Vagina (tissue), 2 donors: ENCODE measurements at regions not wholly inside any gene's neighbourhood (a gene's known extent, or its start where the extent isn't known, plus 50 kb on each side); places are given as distances from the start of the nearest gene placed in this dataset.

ENCODE experiments used
- DNase-seq, 2 donors: peaks; one replicate each; pipeline ENCODE4 v3.0.0-alpha.2; 2017; ENCODE audit errors: extremely low spot score in 2 of 2
- H3K27ac ChIP-seq: fragments of 200-600 bp; sonication (generic); one replicate; pipeline ENCODE4 v1.5.1; 2019
- H3K27me3 ChIP-seq: fragments of 200-600 bp; sonication (generic); one replicate; pipeline ENCODE4 v1.5.1; 2019
- H3K36me3 ChIP-seq, 2 donors: fragments of 200-600 bp; sonication (generic); one replicate each; pipeline ENCODE4 v1.5.1; 2017 to 2019
- H3K4me1 ChIP-seq: fragments of 200-600 bp; sonication (generic); one replicate; pipeline ENCODE4 v1.5.1; 2019
- H3K4me3 ChIP-seq, 2 donors: fragments of 200-600 bp; sonication (generic); 1 replicate in 1 of 2; 2 replicates in 1 of 2; pipeline ENCODE4 v1.5.1; 2016 to 2019
- H3K9me3 ChIP-seq: fragments of 200-600 bp; sonication (generic); one replicate; pipeline ENCODE4 v1.5.1; 2019
- CTCF ChIP-seq, 3 experiments: fragments of 450-650 bp in 2 of 3; fragments of 200-600 bp in 1 of 3; sonication (generic) in 1 of 3; IDR thresholded peaks; one replicate each; pipeline ENCODE4 v1.5.1; 2017 to 2019; ENCODE audit warnings: antibody characterized with exemption in 3 of 3, mild to moderate bottlenecking in 2 of 3, moderate library complexity in 2 of 3
- POLR2A ChIP-seq, 2 donors: fragments of 450-650 bp; IDR thresholded peaks; one replicate each; pipeline ENCODE4 v1.6.1; 2017; ENCODE audit warnings: antibody characterized with exemption in 2 of 2, mild to moderate bottlenecking in 2 of 2, moderate library complexity in 2 of 2
- POLR2AphosphoS5 ChIP-seq, 2 donors: sonication (generic); formaldehyde crosslinking; IDR thresholded peaks; one replicate each; pipeline ENCODE4 v1.9.0; 2017; ENCODE audit warnings: antibody characterized with exemption in 2 of 2, mild to moderate bottlenecking in 2 of 2, low read depth in 1 of 2; ENCODE audit not compliant: insufficient read depth in 1 of 2
- intact Hi-C: fragments of 100-400 bp; cut with DNase I; formaldehyde crosslinking; loops from one replicate; pipeline ENCODE4 v1.15.1; 2023

DNA sequence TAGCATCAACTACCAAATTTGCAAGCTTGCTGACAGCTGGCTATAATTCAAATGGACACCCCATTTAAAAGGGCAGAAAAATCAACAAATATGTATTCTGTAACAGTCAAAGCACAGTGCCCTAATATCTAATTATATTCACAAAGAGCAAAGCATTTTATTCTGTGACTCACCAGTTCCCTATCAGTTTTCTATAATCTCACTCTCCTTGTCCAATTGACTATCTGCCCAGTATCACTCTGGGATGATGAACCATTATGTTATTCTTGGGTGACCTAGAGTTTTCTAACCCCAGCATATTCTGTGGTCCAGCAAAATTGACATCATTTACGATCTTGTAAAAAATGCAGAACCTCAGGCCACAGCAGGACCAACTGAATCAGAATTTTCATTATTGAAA is 82.0 kb upstream of the FREM3 start:
- DNase-seq = no peak
- Histone ChIP-seq H3K27ac (no peak overlapping the region), H3K4me1 (no peaks in the 10 kb centered on the region), H3K36me3 (no peaks in the 10 kb centered on the region), H3K4me3 (no peak overlapping the region), H3K9me3 (no peaks in the 10 kb centered on the region), H3K27me3 (no peaks in the 10 kb centered on the region)
- no peak for TF ChIP-seq POLR2A (IDR thresholded peaks at IDR 0.05)
- no peak for TF ChIP-seq POLR2AphosphoS5 (IDR thresholded peaks at IDR 0.05; ENCODE audit: insufficient read depth in 1 of 2, low read depth in 1 of 2)
- no peak for TF ChIP-seq CTCF (IDR thresholded peaks at IDR 0.05)
- intact Hi-C loops = no loop called here

DNA sequence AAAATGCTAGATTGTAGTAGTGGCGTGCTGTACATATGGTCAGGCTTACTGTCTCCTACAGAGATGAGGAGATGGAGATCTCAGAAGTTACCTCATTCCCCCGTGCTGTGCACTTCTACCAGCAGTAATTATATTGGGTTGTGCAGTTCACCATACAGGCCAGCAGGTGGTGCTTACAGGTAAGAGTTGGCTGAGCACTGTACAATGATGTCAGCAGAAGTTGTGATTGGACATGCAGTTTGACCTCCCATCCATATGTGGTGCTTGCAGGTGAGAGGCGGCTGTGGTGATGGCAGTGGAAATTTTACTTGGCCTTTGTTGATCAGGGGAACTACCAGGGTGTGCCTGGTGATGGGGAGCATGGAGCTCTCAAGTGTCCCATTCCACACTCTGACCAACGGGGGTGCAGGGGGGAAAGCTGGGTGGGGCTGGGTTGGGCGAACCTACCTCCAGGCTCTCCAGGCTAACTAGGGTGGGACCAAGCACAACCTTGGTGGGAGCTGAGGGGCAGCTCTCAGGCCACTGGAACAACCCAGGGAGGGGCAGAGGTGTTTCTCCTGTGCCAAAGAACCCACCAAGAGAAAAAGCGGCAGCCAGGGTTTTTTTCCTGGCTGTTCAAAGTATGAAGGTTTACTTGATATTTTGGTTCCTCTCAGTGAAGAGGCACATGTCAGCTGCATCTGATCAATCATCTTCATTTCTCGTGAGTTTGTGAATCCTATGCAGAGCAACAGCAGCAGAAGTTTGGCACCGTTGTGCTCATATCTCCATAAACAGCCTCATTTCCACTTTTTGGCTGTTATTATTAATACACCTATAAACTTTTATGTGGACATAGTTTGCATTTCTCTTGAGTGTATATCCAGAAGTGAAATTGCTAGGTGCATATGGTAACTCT is 73.8 kb upstream of the FREM3 start:
- TF ChIP-seq POLR2A (IDR thresholded peaks at IDR 0.05) (no peak), POLR2AphosphoS5 (IDR thresholded peaks at IDR 0.05; ENCODE audit: insufficient read depth in 1 of 2, low read depth in 1 of 2) (no peak), CTCF (IDR thresholded peaks at IDR 0.05) (peak in 1 of 3 experiments; percentile 22)
- Histone ChIP-seq H3K4me1 (no peaks in the 10 kb centered on the region), H3K27me3 (no peaks in the 10 kb centered on the region), H3K36me3 (no peaks in the 10 kb centered on the region), H3K4me3 (no peak overlapping the region), H3K9me3 (no peaks in the 10 kb centered on the region), H3K27ac (no peak overlapping the region)
- intact Hi-C loops = no loop called here
- no peak for DNase-seq

DNA sequence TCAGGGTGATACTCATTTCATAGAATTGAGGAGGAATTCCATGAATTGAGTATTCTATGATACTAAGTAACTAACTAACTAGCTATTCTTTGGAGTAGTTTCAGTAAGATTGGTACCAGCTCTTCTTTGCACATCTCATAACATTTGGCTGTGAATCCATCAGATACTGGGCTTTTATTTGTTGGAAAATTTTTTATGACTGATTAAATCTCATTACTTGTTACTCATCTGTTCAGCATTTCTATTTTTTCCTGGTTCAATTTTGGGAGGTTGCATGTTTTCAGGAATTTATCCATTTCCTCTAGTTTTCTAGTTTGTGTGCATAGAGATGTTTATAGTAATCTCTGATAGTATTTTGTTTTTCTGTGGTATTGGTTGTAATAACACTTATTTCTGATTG is 70.8 kb upstream of the FREM3 start:
- TF ChIP-seq POLR2AphosphoS5 (IDR thresholded peaks at IDR 0.05; ENCODE audit: insufficient read depth in 1 of 2, low read depth in 1 of 2) (no peak), POLR2A (IDR thresholded peaks at IDR 0.05) (no peak), CTCF (IDR thresholded peaks at IDR 0.05) (no peak)

DNA sequence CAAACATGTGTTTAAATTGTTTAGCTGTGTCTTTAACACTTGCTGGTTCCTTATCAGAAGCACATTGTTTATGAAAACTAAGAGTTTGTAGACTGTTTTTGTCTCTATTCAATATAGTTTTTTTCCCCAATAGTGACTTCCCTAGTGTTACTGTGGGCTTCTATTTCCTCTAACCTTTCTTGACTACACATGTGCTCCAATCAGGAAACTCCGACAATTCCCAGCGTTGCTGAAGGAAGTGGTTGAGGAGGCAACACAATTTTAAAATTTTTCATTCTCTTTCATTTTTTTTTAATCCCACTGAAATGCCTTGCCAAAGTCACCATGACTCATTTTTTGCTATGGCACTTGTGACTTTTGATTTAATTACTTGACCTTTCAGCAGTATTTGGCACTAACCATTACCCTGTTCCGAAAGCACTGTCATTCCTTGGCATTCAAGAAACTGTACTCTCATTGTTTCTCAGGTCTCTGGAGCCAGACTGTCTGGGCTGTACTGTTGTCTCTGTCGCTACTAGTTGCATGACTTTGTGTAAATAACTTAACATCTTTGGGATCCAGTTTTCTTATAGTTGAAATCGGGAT is 67.6 kb upstream of the FREM3 start:
- Histone ChIP-seq H3K9me3 (no peaks in the 10 kb centered on the region), H3K4me1 (no peaks in the 10 kb centered on the region), H3K4me3 (no peak overlapping the region), H3K27me3 (no peaks in the 10 kb centered on the region), H3K27ac (no peak overlapping the region), H3K36me3 (no peaks in the 10 kb centered on the region)
- DNase-seq = no peak
- TF ChIP-seq POLR2AphosphoS5 (IDR thresholded peaks at IDR 0.05; ENCODE audit: insufficient read depth in 1 of 2, low read depth in 1 of 2) (peak in 1 of 2 donors; percentile 59), CTCF (IDR thresholded peaks at IDR 0.05) (no peak)
- intact Hi-C loops = no loop called here

More for the DNA sequence above, 70.8 kb upstream of the FREM3 start:
- intact Hi-C loops = no loop called here
- H3K36me3 ChIP-seq = no peaks in the 10 kb centered on the region
- no peak overlapping the region for H3K27ac ChIP-seq
- H3K9me3 ChIP-seq = no peaks in the 10 kb centered on the region
- no peaks in the 10 kb centered on the region for H3K4me1 ChIP-seq
- H3K4me3 ChIP-seq = no peak overlapping the region
- no peak for DNase-seq
- H3K27me3 ChIP-seq = no peaks in the 10 kb centered on the region

DNA sequence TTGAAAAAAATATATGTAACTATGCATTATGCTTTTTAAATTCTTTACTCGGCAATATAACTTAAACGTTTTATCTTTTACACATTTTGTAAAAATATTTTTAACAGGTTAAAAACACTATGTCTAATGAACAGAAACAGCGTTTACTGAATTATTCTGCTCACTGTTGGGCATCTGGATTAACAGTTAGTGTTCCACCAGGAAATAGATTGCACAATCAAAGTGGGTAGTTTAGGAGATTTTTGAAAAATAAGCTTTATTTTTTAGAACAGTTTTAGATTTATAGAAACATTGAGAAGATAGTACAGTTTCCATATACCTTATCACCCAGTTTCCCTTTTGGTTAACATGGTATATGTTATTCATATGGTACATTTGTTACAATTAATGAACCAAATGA is 63.1 kb upstream of the FREM3 start:
- Histone ChIP-seq H3K27ac (no peak overlapping the region), H3K36me3 (no peaks in the 10 kb centered on the region), H3K4me3 (no peak overlapping the region), H3K4me1 (no peaks in the 10 kb centered on the region), H3K9me3 (no peaks in the 10 kb centered on the region), H3K27me3 (no peaks in the 10 kb centered on the region)
- no peak for DNase-seq
- intact Hi-C loops = no loop called here
- TF ChIP-seq POLR2A (IDR thresholded peaks at IDR 0.05) (no peak), CTCF (IDR thresholded peaks at IDR 0.05) (no peak), POLR2AphosphoS5 (IDR thresholded peaks at IDR 0.05; ENCODE audit: insufficient read depth in 1 of 2, low read depth in 1 of 2) (no peak)
